B cell (primary cell): ENCODE measurements at regions not wholly inside any gene's neighbourhood (a gene's known extent, or its start where the extent isn't known, plus 50 kb on each side); places are given as distances from the start of the nearest gene placed in this dataset.

Experiments used
- ATAC-seq: fragments of 200-7000 bp; cut with Tn5 transposase; one replicate; pipeline ENCODE4 v1.10.0; 2021; ENCODE audit warnings: low read depth, mild to moderate bottlenecking, moderate number of reproducible peaks, moderate library complexity
- CTCF ChIA-PET: fragments of 350-600 bp; sonication (Branson Sonifier 250); formaldehyde crosslinking; loops from one replicate; lab custom pipeline; 2021; ENCODE audit warnings: antibody characterized with exemption, inconsistent platforms; lab: Charles Lee
- POLR2A ChIA-PET: fragments of 350-600 bp; sonication (Branson Sonifier 250); formaldehyde crosslinking; loops from one replicate; lab custom pipeline; 2021; ENCODE audit warnings: antibody characterized with exemption; lab: Charles Lee
- DNase-seq: peaks from one replicate; pipeline ENCODE4 v3.0.0; 2013
- H2AFZ ChIP-seq: 2 replicates; pipeline ENCODE4 v1.6.1; 2012; ENCODE audit warnings: mild to moderate bottlenecking, low read depth, low read length; ENCODE audit not compliant: insufficient read depth, poor library complexity, severe bottlenecking
- H3K27ac ChIP-seq, 2 donors: 1 replicate in 1 of 2; 2 replicates in 1 of 2; pipeline ENCODE4 v1.5.1; 2012 to 2013; ENCODE audit warnings: low read length in 2 of 2, mild to moderate bottlenecking in 2 of 2, moderate library complexity in 1 of 2
- H3K27me3 ChIP-seq, 4 experiments: fragments of 200-600 bp in 1 of 4; sonication (generic) in 1 of 4; replicated peaks in 1 of 4; 1 replicate in 2 of 4; 2 replicates in 2 of 4; pipeline versions ENCODE4 v1.6.1 to v1.7.0; 2013 to 2016; ENCODE audit warnings: low read length in 3 of 4, mild to moderate bottlenecking in 2 of 4, mixed read lengths in 1 of 4, moderate library complexity in 1 of 4; ENCODE audit not compliant: insufficient read depth in 4 of 4, control insufficient read depth in 3 of 4; ENCODE audit errors: control extremely low read depth in 1 of 4
- H3K36me3 ChIP-seq, 2 experiments: replicated peaks in 1 of 2; 1 replicate in 1 of 2; 2 replicates in 1 of 2; pipeline versions ENCODE4 v1.6.1 to v1.7.1; 2013; ENCODE audit warnings: low read length in 1 of 2; ENCODE audit not compliant: insufficient read depth in 2 of 2, control insufficient read depth in 1 of 2; ENCODE audit errors: control extremely low read depth in 1 of 2, extremely low read depth in 1 of 2
- H3K4me1 ChIP-seq, 2 donors: fragments of 200-600 bp in 1 of 2; sonication (generic) in 1 of 2; 1 replicate in 1 of 2; 2 replicates in 1 of 2; pipeline versions ENCODE4 v1.5.1 to v1.6.1; 2013 to 2017; ENCODE audit warnings: low read length in 2 of 2; ENCODE audit not compliant: control insufficient read depth in 2 of 2, insufficient read depth in 2 of 2
- H3K4me2 ChIP-seq: replicated peaks from 2 replicates; pipeline ENCODE3; 2012; ENCODE audit warnings: mild to moderate bottlenecking, low read depth, low read length; ENCODE audit not compliant: poor library complexity, severe bottlenecking
- H3K4me3 ChIP-seq, 5 experiments: fragments of 200-600 bp in 1 of 5; sonication (generic) in 1 of 5; 1 replicate in 3 of 5; 2 replicates in 2 of 5; pipeline versions ENCODE4 v1.5.1 to v1.7.0; 2011 to 2016; ENCODE audit warnings: low read length in 4 of 5, mild to moderate bottlenecking in 4 of 5, low read depth in 2 of 5, control low read depth in 1 of 5, moderate library complexity in 1 of 5; ENCODE audit not compliant: insufficient read depth in 1 of 5; ENCODE audit errors: control extremely low read depth in 1 of 5, extremely low read depth in 1 of 5
- H3K79me2 ChIP-seq: fragments of 200-600 bp; sonication (generic); one replicate; pipeline ENCODE4 v1.6.0; 2016; ENCODE audit warnings: low read length; ENCODE audit not compliant: control insufficient read depth, insufficient read depth
- H3K9ac ChIP-seq: fragments of 200-600 bp; sonication (generic); 2 replicates; pipeline ENCODE4 v1.6.1; 2017; ENCODE audit warnings: mild to moderate bottlenecking, low read length, moderate library complexity
- H3K9me3 ChIP-seq, 3 donors: one replicate each; pipeline versions ENCODE4 v1.6.1 to v1.7.1; 2013; ENCODE audit warnings: low read length in 2 of 3; ENCODE audit not compliant: control insufficient read depth in 2 of 3, insufficient read depth in 1 of 3; ENCODE audit errors: control extremely low read depth in 1 of 3
- H4K20me1 ChIP-seq: 2 replicates; pipeline ENCODE4 v1.6.0; 2012; ENCODE audit warnings: mild to moderate bottlenecking, low read length; ENCODE audit not compliant: insufficient read depth, control insufficient read depth, poor library complexity, severe bottlenecking
- H3K27ac Mint-ChIP-seq: one replicate; pipeline ENCODE4 v1.8.0; 2021; ENCODE audit warnings: mixed read lengths
- H3K27me3 Mint-ChIP-seq: one replicate; pipeline ENCODE4 v1.8.0; 2021; ENCODE audit warnings: mixed read lengths
- H3K4me1 Mint-ChIP-seq: one replicate; pipeline ENCODE4 v1.8.0; 2021; ENCODE audit warnings: mixed read lengths
- H3K4me3 Mint-ChIP-seq: one replicate; pipeline ENCODE4 v1.8.0; 2021; ENCODE audit warnings: mixed read lengths
- H3K9me3 Mint-ChIP-seq: one replicate; pipeline ENCODE4 v1.8.0; 2022; ENCODE audit warnings: mixed read lengths; ENCODE audit not compliant: insufficient read depth
- CTCF ChIP-seq: fragments of 200-600 bp; IDR thresholded peaks from one replicate; pipeline ENCODE4 v1.8.0; 2022; ENCODE audit warnings: antibody characterized with exemption, mild to moderate bottlenecking
- EZH2 ChIP-seq: IDR thresholded peaks from 2 replicates; pipeline ENCODE4 v1.6.1; 2012; ENCODE audit warnings: borderline replicate concordance, low read depth, mild to moderate bottlenecking, moderate library complexity, low read length; ENCODE audit not compliant: insufficient read depth, poor library complexity, severe bottlenecking
- WGBS: methylation state at CpG from one replicate; pipeline ENCODE4 v1.1.5; 2013; ENCODE audit warnings: missing lambda C conversion rate; ENCODE audit not compliant: insufficient coverage; 5-methylcytosine and 5-hydroxymethylcytosine counted together
- intact Hi-C: fragments of 100-400 bp; cut with micrococcal nuclease; formaldehyde crosslinking; loops from one replicate; pipeline ENCODE4 v1.10.0; 2022

- DNase-seq: no peak
- Mint-ChIP-seq H3K27ac (no peak overlapping the region), H3K4me3 (no peak overlapping the region), H3K27me3 (no peaks in the 10 kb centered on the region), H3K4me1 (peaks cover 7% of the 10 kb centered on the region), H3K9me3 (no peaks in the 10 kb centered on the region)
- no CpG with 5 or more reads among the region's 2 CpGs for WGBS
- Histone ChIP-seq H3K9me3 (peaks cover 0 to 5% (median 1%) of the 10 kb centered on the region in 3 donors), H3K4me1 (no peaks in the 10 kb centered on the region), H3K27ac (no peak overlapping the region), H3K4me2 (no peak overlapping the region), H3K36me3 (no peaks in the 10 kb centered on the region), H2AFZ (no peak overlapping the region), H3K4me3 (no peak overlapping the region), H3K79me2 (no peaks in the 10 kb centered on the region), H3K27me3 (peaks cover 0 to 3% (median 0%) of the 10 kb centered on the region in 4 experiments), H4K20me1 (no peaks in the 10 kb centered on the region), H3K9ac (no peak overlapping the region)
- ATAC-seq: no peak
- CTCF ChIA-PET: interaction anchor here (0.9 kb wide), 1 partner anchor 14 kb away, joined by 3 read pairs; no protein-coding TSS in a partner anchor
- intact Hi-C loops: no loop called here
- TF ChIP-seq CTCF (no peak), EZH2 (no peak)
- POLR2A ChIA-PET: no interaction called here
Observed at GRCh38 chr1:38312753-38313152, 266.2 kb upstream of the POU3F1 start.

- H2AFZ ChIP-seq: no peak overlapping the region
- peaks cover 7% of the 10 kb centered on the region for H3K27me3 Mint-ChIP-seq
- no CpG with 5 or more reads among the region's 1 CpG for WGBS
Observed at GRCh38 chr1:38310079-38310478, 263.5 kb upstream of the POU3F1 start.

More at GRCh38 chr1:38310079-38310478, 263.5 kb upstream of the POU3F1 start:
- H3K79me2 ChIP-seq: no peaks in the 10 kb centered on the region
- Mint-ChIP-seq H3K4me3 (no peak overlapping the region), H3K9me3 (no peaks in the 10 kb centered on the region), H3K4me1 (peaks cover 7% of the 10 kb centered on the region), H3K27ac (no peak overlapping the region)
- no peak overlapping the region for H3K27ac ChIP-seq
- H3K4me2 ChIP-seq: no peak overlapping the region
- no peaks in the 10 kb centered on the region for H3K36me3 ChIP-seq
- H4K20me1 ChIP-seq: no peaks in the 10 kb centered on the region
- ATAC-seq (no peak), DNase-seq (no peak)
- H3K4me1 ChIP-seq: no peaks in the 10 kb centered on the region
- ChIA-PET POLR2A (no interaction called here), CTCF (no interaction called here)
- H3K4me3 ChIP-seq: no peak overlapping the region
- H3K9ac ChIP-seq: no peak overlapping the region
- intact Hi-C loops: no loop called here
- H3K27me3 ChIP-seq: peaks cover 0 to 3% (median under 1%) of the 10 kb centered on the region in 4 experiments
- peaks cover 0 to 5% (median 2%) of the 10 kb centered on the region in 3 donors for H3K9me3 ChIP-seq
- TF ChIP-seq EZH2 (no peak), CTCF (no peak)
